ENCODE measurements at regions not wholly inside any gene's neighbourhood (a gene's known extent, or its start where the extent isn't known, plus 50 kb on each side); places are given as distances from the start of the nearest gene placed in this dataset.

- TF ChIP-seq CTCF (IDR thresholded peaks at IDR 0.05) (no peak), POLR2A (IDR thresholded peaks at IDR 0.05) (no peak)
These were observed 1629.5 kb downstream of the OTOL1 start for GRCh38 chr3:163126115-163126514.
